CD4-positive, alpha-beta T cell treated with Interleukin-6 at 100 ng/mL for 8 hours (primary cell): ENCODE measurements at regions not wholly inside any gene's neighbourhood (a gene's known extent, or its start where the extent isn't known, plus 50 kb on each side); places are given as distances from the start of the nearest gene placed in this dataset.
"Not testable (repeated sequence)": the region's sequence is repeated elsewhere in the genome, so short reads cannot be mapped to it uniquely, and the experiment has no call there.

ENCODE experiments used
- DNase-seq: peaks from one replicate; pipeline ENCODE4 v3.0.0-alpha.2; 2020; ENCODE audit warnings: mixed read lengths, low spot score

- DNase-seq = no peak
Observed at GRCh38 chr13:97723655-97724054, 229.8 kb upstream of the IPO5 start.

- DNase-seq = no peak
Observed at GRCh38 chr13:97724450-97724849, 229.0 kb upstream of the IPO5 start.

GRCh38 chr13:97726664-97727280 lies 226.7 kb upstream of the IPO5 start:
- DNase-seq = no peak

GRCh38 chr13:97727991-97728390 lies 225.5 kb upstream of the IPO5 start:
- DNase-seq = no peak

GRCh38 chr13:97736436-97736835 lies 217.0 kb upstream of the IPO5 start:
- DNase-seq = no peak

- DNase-seq = no peak
Observed at GRCh38 chr13:97742084-97742483, 211.4 kb upstream of the IPO5 start.

- DNase-seq = no peak
Observed at GRCh38 chr13:97743938-97744337, 209.5 kb upstream of the IPO5 start.

GRCh38 chr13:97746649-97747048 lies 206.8 kb upstream of the IPO5 start:
- DNase-seq = no peak

- DNase-seq = no peak
Observed at GRCh38 chr13:97749174-97749573, 204.3 kb upstream of the IPO5 start.

- DNase-seq = no peak
Observed at GRCh38 chr13:97751477-97751876, 202.0 kb upstream of the IPO5 start.

GRCh38 chr13:97752961-97753668 lies 200.4 kb upstream of the IPO5 start:
- no peak for DNase-seq

- DNase-seq = no peak
Observed at GRCh38 chr13:97753942-97754670, 199.4 kb upstream of the IPO5 start.

- DNase-seq = no peak
Observed at GRCh38 chr13:97757807-97758206, 195.7 kb upstream of the IPO5 start.

- no peak for DNase-seq
Observed at GRCh38 chr13:97758317-97758716, 195.2 kb upstream of the IPO5 start.

GRCh38 chr13:97761796-97762540 lies 191.5 kb upstream of the IPO5 start:
- no peak for DNase-seq

GRCh38 chr13:97766749-97767148 lies 186.7 kb upstream of the IPO5 start:
- DNase-seq = no peak

GRCh38 chr13:97768134-97768533 lies 185.3 kb upstream of the IPO5 start:
- DNase-seq = no peak

- DNase-seq = not testable (repeated sequence)
Observed at GRCh38 chr13:97770231-97770630, 183.2 kb upstream of the IPO5 start.

GRCh38 chr13:97772466-97772865 lies 181.0 kb upstream of the IPO5 start:
- DNase-seq = not testable (repeated sequence)

- not testable (repeated sequence) for DNase-seq
Observed at GRCh38 chr13:97774391-97775100, 178.9 kb upstream of the IPO5 start.

GRCh38 chr13:97780486-97780885 lies 173.0 kb upstream of the IPO5 start:
- DNase-seq = no peak

GRCh38 chr13:97781891-97782305 lies 171.6 kb upstream of the IPO5 start:
- DNase-seq = no peak
